NT2/D1 (cell line): ENCODE measurements at regions not wholly inside any gene's neighbourhood (a gene's known extent, or its start where the extent isn't known, plus 50 kb on each side); places are given as distances from the start of the nearest gene placed in this dataset.

Experiments
- YY1 ChIP-seq: IDR thresholded peaks from 2 replicates; pipeline ENCODE4 v1.6.1; 2011; ENCODE audit not compliant: insufficient read length, insufficient read depth
- ZNF274 ChIP-seq: IDR thresholded peaks from 2 replicates; pipeline ENCODE4 v1.6.1; 2011; ENCODE audit warnings: mild to moderate bottlenecking, low read depth, low read length

DNA sequence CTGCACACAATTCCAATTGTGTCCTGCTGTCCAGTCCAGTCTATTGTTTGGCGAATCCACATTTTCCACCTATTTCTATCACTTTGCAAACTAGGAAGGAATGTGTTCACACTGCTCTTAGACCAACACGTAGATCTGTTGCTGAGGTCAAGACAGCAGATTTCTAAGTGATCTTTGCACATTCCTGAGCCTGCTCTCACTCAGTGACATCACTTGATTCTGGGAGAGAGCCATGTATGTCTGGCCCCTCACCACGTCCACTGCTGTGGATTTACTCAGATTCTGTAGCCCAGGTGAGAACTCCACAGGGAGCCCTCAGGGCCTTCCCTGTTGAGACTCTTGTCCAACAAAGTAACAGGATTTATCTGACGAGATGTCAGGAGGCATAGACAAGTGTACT, 317.2 kb downstream of the TSN start:
- TF ChIP-seq ZNF274 (no peak), YY1 (no peak)
